ENCODE measurements at regions not wholly inside any gene's neighbourhood (a gene's known extent, or its start where the extent isn't known, plus 50 kb on each side); places are given as distances from the start of the nearest gene placed in this dataset.
"Not testable (repeated sequence)": the region's sequence is repeated elsewhere in the genome, so short reads cannot be mapped to it uniquely, and the experiment has no call there.

DNA sequence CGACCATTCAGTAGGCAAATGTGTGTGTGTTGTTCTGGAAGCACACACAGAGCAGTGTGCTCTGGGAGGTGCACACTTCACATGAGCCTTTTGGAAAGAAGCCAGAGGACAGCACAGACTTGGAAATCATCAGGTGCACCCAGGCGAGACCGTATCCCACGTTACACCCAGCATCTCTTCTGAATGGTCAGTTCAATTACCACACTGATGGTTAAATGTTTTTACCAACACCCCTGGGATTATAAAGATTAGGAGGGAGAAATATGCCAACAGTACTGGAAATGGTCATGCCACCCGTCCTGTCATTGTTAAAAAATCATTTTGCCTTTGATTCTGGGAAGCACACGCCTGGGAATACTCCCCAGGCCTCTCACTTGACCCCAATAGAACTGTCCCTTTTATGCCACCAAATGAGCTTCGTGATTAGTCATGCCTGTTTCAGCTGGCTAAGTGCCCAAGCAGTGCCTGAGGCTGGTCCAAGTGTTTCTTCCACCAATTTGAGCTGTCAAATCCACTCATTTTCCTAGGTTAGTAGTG lies 183.7 kb downstream of the NRP2 start:
- ATAC-seq (ENCODE audit: low FRiP score in 2 of 2), result no peak
- DNase-seq, result no peak
- WGBS, 2 donors, result 60 to 63% methylated on average over 7 of the region's 7 CpGs

DNA sequence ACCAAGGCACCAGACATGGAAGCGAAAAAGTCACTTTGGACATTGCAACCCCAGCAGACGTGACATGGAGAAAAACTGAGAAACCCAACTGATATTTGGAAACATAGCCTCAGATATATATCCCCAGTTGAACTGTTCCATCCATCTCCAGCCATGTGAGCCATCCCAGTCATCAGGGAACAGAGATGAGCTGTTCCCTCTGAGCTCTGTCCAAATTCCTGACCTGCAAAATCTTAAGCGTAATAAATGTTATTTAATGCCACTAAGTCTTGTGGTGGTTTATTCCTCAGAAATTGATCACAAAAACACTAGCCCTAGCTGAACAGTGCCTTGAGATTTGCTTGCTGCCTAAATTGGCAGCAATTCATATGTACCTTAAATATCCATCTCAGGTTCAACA lies 182.8 kb downstream of the NRP2 start:
- TF ChIP-seq EP300 (IDR thresholded peaks at IDR 0.05), result no peak
- TF ChIP-seq POLR2A (IDR thresholded peaks at IDR 0.05), result no peak
- TF ChIP-seq, protein P1, sequence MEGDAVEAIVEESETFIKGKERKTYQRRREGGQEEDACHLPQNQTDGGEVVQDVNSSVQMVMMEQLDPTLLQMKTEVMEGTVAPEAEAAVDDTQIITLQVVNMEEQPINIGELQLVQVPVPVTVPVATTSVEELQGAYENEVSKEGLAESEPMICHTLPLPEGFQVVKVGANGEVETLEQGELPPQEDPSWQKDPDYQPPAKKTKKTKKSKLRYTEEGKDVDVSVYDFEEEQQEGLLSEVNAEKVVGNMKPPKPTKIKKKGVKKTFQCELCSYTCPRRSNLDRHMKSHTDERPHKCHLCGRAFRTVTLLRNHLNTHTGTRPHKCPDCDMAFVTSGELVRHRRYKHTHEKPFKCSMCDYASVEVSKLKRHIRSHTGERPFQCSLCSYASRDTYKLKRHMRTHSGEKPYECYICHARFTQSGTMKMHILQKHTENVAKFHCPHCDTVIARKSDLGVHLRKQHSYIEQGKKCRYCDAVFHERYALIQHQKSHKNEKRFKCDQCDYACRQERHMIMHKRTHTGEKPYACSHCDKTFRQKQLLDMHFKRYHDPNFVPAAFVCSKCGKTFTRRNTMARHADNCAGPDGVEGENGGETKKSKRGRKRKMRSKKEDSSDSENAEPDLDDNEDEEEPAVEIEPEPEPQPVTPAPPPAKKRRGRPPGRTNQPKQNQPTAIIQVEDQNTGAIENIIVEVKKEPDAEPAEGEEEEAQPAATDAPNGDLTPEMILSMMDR (IDR thresholded peaks at IDR 0.05), result no peak
- TF ChIP-seq POLR2AphosphoS5 (IDR thresholded peaks at IDR 0.05), result no peak
- Histone ChIP-seq H3K27me3 (no peaks in the 10 kb centered on the region), H3K27ac (no peak overlapping the region), H3K4me1 (peaks cover 0 to 6% (median 0%) of the 10 kb centered on the region in 4 donors), H3K36me3 (no peaks in the 10 kb centered on the region), H3K4me3 (no peak overlapping the region), H3K9me3 (no peaks in the 10 kb centered on the region)
- WGBS, 2 donors, result 99 to 100% methylated on average over 3 of the region's 3 CpGs
- no peak for ATAC-seq (ENCODE audit: low FRiP score in 2 of 2)
- DNase-seq, result no peak

More for the DNA sequence above, 183.7 kb downstream of the NRP2 start:
- Histone ChIP-seq H3K27me3 (no peaks in the 10 kb centered on the region), H3K4me1 (peaks cover 0 to 6% (median 0%) of the 10 kb centered on the region in 4 donors), H3K9me3 (no peaks in the 10 kb centered on the region), H3K4me3 (no peak overlapping the region), H3K36me3 (no peaks in the 10 kb centered on the region), H3K27ac (no peak overlapping the region)
- TF ChIP-seq EP300 (IDR thresholded peaks at IDR 0.05) (no peak), POLR2AphosphoS5 (IDR thresholded peaks at IDR 0.05) (no peak), POLR2A (IDR thresholded peaks at IDR 0.05) (no peak)
- TF ChIP-seq, protein P1 (IDR thresholded peaks at IDR 0.05), result no peak

DNA sequence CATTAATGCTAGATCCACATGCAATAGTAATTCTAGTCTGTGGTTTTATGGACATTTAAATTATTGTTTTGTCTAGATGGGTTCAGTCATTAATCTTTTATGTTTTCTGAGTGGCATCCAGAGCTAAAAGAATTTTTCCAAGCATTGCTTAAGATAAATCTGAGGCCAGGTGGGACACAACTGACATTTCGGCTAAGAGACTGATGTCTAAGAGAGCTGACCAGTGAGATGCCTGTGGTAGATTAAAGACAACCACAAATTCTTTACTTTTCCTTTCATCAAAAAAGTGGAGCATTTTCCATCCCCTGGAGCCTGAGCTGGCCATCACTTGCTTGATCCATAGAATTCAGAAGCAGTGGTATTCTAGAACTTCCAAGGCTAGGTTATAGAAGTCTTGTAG lies 182.2 kb downstream of the NRP2 start:
- Histone ChIP-seq H3K36me3 (no peaks in the 10 kb centered on the region), H3K4me3 (no peak overlapping the region), H3K27me3 (no peaks in the 10 kb centered on the region), H3K9me3 (no peaks in the 10 kb centered on the region), H3K4me1 (peaks cover 0 to 6% (median 0%) of the 10 kb centered on the region in 4 donors), H3K27ac (no peak overlapping the region)
- ATAC-seq (ENCODE audit: low FRiP score in 2 of 2) (no peak), DNase-seq (no peak)
- WGBS, 2 donors, result 93 to 96% methylated on average over 1 of the region's 1 CpG
- no peak for TF ChIP-seq POLR2A (IDR thresholded peaks at IDR 0.05)

DNA sequence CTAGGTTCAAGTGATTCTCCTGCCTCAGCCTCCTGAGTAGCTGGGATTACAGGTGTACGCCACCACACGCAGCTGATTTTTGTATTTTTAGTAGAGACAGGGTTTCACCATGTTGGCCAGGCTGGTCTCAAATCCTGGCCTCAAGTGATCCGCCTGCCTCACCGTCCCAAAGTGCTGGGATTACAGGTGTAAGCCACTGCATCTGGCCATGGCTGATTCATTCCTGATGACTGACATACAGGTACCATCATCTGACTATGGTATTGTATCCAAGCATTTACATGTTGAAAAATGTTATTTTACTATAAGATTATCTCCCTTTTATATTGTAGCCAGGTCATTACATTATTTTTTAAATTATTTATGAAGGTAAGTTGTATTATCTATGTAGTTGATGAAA lies 180.5 kb downstream of the NRP2 start:
- not testable (repeated sequence) for H3K9me3 ChIP-seq; H3K36me3 ChIP-seq; H3K4me3 ChIP-seq; ATAC-seq (ENCODE audit: low FRiP score in 2 of 2); DNase-seq; H3K27ac ChIP-seq; H3K27me3 ChIP-seq; H3K4me1 ChIP-seq
- 97 to 98% methylated on average over 4 of the region's 4 CpGs for WGBS, 2 donors

DNA sequence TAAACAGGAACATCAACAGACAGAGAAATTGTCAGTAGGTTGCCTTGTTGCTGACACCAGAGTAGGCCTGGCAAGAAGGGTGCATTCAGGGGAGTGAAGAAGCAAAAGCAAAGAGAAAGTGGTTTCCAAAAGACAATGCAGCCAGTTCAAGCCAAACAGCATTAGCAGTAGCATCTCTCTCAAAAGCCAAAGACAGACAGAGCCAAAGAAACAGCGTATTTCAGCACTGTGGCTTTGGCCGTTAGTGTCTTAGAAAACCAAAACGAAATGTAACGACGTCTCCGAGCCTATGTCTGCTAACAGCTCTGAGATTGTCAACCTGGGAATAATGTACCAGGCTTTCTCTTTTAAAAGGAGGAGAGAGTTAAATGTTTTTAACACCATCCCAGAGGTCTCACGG lies 178.6 kb downstream of the NRP2 start:
- no peaks in the 10 kb centered on the region for H3K9me3 ChIP-seq
- TF ChIP-seq, protein P1 (IDR thresholded peaks at IDR 0.05), result no peak
- TF ChIP-seq POLR2AphosphoS5 (IDR thresholded peaks at IDR 0.05), result no peak
- TF ChIP-seq POLR2A (IDR thresholded peaks at IDR 0.05), result no peak
- no peak for TF ChIP-seq EP300 (IDR thresholded peaks at IDR 0.05)
- ATAC-seq (ENCODE audit: low FRiP score in 2 of 2) (no peak), DNase-seq (no peak)
- no peak overlapping the region for H3K4me3 ChIP-seq
- H3K36me3 ChIP-seq, result no peaks in the 10 kb centered on the region
- no peaks in the 10 kb centered on the region for H3K27me3 ChIP-seq
- peaks cover 0 to 3% (median 0%) of the 10 kb centered on the region in 4 donors for H3K4me1 ChIP-seq
- WGBS, 2 donors, result 90 to 92% methylated on average over 7 of the region's 7 CpGs
- H3K27ac ChIP-seq, result no peak overlapping the region

DNA sequence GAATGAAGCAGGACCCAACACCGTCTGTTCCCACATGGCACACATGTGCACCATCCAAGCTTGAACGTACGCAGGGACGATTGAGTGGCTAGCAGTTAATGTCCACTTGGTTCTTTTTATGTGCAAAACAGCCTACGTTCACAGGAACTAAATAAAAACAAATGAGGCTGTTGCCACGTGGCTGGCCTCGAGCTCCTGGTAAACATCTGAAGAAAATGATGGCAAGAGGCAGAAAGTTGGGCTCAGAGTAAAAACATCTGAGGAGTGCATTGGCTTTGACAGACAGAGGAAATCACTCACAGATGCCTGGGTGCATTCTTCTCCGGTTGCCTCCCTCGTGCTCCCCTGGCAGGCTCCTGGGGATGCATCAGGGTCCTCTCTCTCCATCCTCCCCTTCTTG lies 177.9 kb downstream of the NRP2 start:
- WGBS, 2 donors, result 61 to 73% methylated on average over 9 of the region's 9 CpGs
- ATAC-seq (ENCODE audit: low FRiP score in 2 of 2) (no peak), DNase-seq (no peak)
- Histone ChIP-seq H3K9me3 (no peaks in the 10 kb centered on the region), H3K36me3 (no peaks in the 10 kb centered on the region), H3K27me3 (no peaks in the 10 kb centered on the region), H3K27ac (no peak overlapping the region), H3K4me1 (no peaks in the 10 kb centered on the region), H3K4me3 (no peak overlapping the region)
- TF ChIP-seq EP300 (IDR thresholded peaks at IDR 0.05) (no peak), POLR2AphosphoS5 (IDR thresholded peaks at IDR 0.05) (no peak), POLR2A (IDR thresholded peaks at IDR 0.05) (no peak)
- TF ChIP-seq, protein P1 (IDR thresholded peaks at IDR 0.05), result no peak
